Calu3 (cell line): ENCODE measurements at regions not wholly inside any gene's neighbourhood (a gene's known extent, or its start where the extent isn't known, plus 50 kb on each side); places are given as distances from the start of the nearest gene placed in this dataset.

Source experiments
- BruUV-seq: library from RNA; stranded (reverse); fragments of 400-500 nt; replicated peaks from 2 replicates; lab custom pipeline; 2021; lab: Mats Ljungman, UMichigan
- CTCF ChIA-PET: fragments of 300-600 bp; sonication (Branson Sonifier 250); formaldehyde crosslinking; loops from one replicate; lab custom pipeline; 2022; ENCODE audit warnings: antibody characterized with exemption; lab: Charles Lee
- DNase-seq: peaks from one replicate; pipeline ENCODE4 v3.0.0; 2022
- H3K27ac Mint-ChIP-seq: one replicate; pipeline ENCODE4 v1.8.0; 2022; ENCODE audit warnings: mixed read lengths; ENCODE audit not compliant: unreplicated experiment
- H3K27me3 Mint-ChIP-seq: one replicate; pipeline ENCODE4 v1.8.0; 2022; ENCODE audit warnings: mixed read lengths; ENCODE audit not compliant: unreplicated experiment
- H3K36me3 Mint-ChIP-seq: one replicate; pipeline ENCODE4 v1.8.0; 2022; ENCODE audit warnings: mild to moderate bottlenecking, moderate library complexity, mixed read lengths; ENCODE audit not compliant: insufficient read depth, unreplicated experiment
- H3K4me1 Mint-ChIP-seq: one replicate; pipeline ENCODE4 v1.8.0; 2022; ENCODE audit warnings: mild to moderate bottlenecking, low read depth, mixed read lengths; ENCODE audit not compliant: unreplicated experiment
- H3K4me3 Mint-ChIP-seq: one replicate; pipeline ENCODE4 v1.8.0; 2022; ENCODE audit warnings: mild to moderate bottlenecking, low read depth, moderate library complexity, mixed read lengths; ENCODE audit not compliant: unreplicated experiment
- H3K9me3 Mint-ChIP-seq: one replicate; pipeline ENCODE4 v1.8.0; 2022; ENCODE audit warnings: low read depth, mixed read lengths; ENCODE audit not compliant: unreplicated experiment
- CTCF ChIP-seq: fragments of 200-600 bp; IDR thresholded peaks from one replicate; pipeline ENCODE4 v1.8.0; 2022; ENCODE audit warnings: antibody characterized with exemption; ENCODE audit not compliant: unreplicated experiment
- intact Hi-C: fragments of 100-400 bp; cut with micrococcal nuclease; formaldehyde crosslinking; loops from one replicate; pipeline ENCODE4 v1.10.0; 2022; ENCODE audit not compliant: unreplicated experiment

GRCh38 chr2:236748385-236748784 lies 178.8 kb downstream of the ACKR3 start:
- H3K27ac Mint-ChIP-seq = no peak overlapping the region

DNA sequence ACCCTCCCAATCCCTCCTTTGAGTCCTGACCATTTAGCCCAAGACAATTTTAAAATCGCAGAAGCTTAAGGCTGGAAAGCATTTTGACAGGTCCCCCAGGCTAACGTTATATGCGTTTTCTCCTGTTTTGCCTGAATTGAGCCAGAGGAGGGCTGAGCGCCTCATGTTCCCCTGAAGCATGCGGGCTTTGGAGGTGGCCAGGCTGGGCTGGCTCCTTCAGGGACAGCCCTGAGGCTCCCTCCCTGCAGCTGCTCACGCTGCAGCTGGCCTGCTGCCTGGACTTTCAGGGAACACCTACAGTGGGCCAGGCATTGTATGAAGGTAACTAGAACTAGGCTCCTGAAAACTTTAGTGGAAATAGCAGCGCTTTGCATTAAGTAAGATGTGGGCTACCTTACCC lies 179.2 kb downstream of the ACKR3 start:
- Mint-ChIP-seq H3K9me3 (no peaks in the 10 kb centered on the region), H3K36me3 (no peaks in the 10 kb centered on the region), H3K27ac (no peak overlapping the region), H3K27me3 (peaks cover 10% of the 10 kb centered on the region), H3K4me3 (no peak overlapping the region), H3K4me1 (peaks cover 31% of the 10 kb centered on the region)
- BruUV-seq = no TSS peak
- DNase-seq = no peak
- no peak for TF ChIP-seq CTCF
- CTCF ChIA-PET = interaction anchor here (0.7 kb wide), 1 partner anchor 9 kb away, joined by 3 read pairs; no protein-coding TSS in a partner anchor
- intact Hi-C loops = loop anchor here (10.0 kb wide), 1 partner anchor 276 kb away; no protein-coding TSS in a partner anchor

More at GRCh38 chr2:236748385-236748784, 178.8 kb downstream of the ACKR3 start:
- CTCF ChIA-PET = no interaction called here
- no peaks in the 10 kb centered on the region for H3K36me3 Mint-ChIP-seq
- intact Hi-C loops = loop anchor here (10.0 kb wide), 1 partner anchor 276 kb away; no protein-coding TSS in a partner anchor
- no TSS peak for BruUV-seq
- peaks cover 10% of the 10 kb centered on the region for H3K27me3 Mint-ChIP-seq
- no peaks in the 10 kb centered on the region for H3K9me3 Mint-ChIP-seq
- H3K4me3 Mint-ChIP-seq = no peak overlapping the region
- DNase-seq = no peak
- H3K4me1 Mint-ChIP-seq = peaks cover 27% of the 10 kb centered on the region
- no peak for TF ChIP-seq CTCF

GRCh38 chr2:236749346-236749745 lies 179.7 kb downstream of the ACKR3 start:
- H3K36me3 Mint-ChIP-seq = no peaks in the 10 kb centered on the region
- CTCF ChIA-PET = interaction anchor here (0.7 kb wide), 1 partner anchor 10 kb away, joined by 3 read pairs; no protein-coding TSS in a partner anchor
- peaks cover 32% of the 10 kb centered on the region for H3K4me1 Mint-ChIP-seq
- DNase-seq = no peak
- no TSS peak for BruUV-seq
- H3K27ac Mint-ChIP-seq = no peak overlapping the region
- no peaks in the 10 kb centered on the region for H3K9me3 Mint-ChIP-seq
- intact Hi-C loops = loop anchor here (10.0 kb wide), 1 partner anchor 275 kb away; no protein-coding TSS in a partner anchor
- no peak overlapping the region for H3K4me3 Mint-ChIP-seq
- TF ChIP-seq CTCF = no peak
- peaks cover 10% of the 10 kb centered on the region for H3K27me3 Mint-ChIP-seq

- intact Hi-C loops = no loop called here
- no peak overlapping the region for H3K27ac Mint-ChIP-seq
- no TSS peak for BruUV-seq
- H3K4me1 Mint-ChIP-seq = peaks cover 16% of the 10 kb centered on the region
- H3K4me3 Mint-ChIP-seq = no peak overlapping the region
- peaks cover 10% of the 10 kb centered on the region for H3K27me3 Mint-ChIP-seq
- no peaks in the 10 kb centered on the region for H3K9me3 Mint-ChIP-seq
- no peak for DNase-seq
- CTCF ChIA-PET = no interaction called here
- H3K36me3 Mint-ChIP-seq = no peaks in the 10 kb centered on the region
- TF ChIP-seq CTCF = no peak
Measured at GRCh38 chr2:236752096-236752495, 182.5 kb downstream of the ACKR3 start.
